ENCODE measurements at regions not wholly inside any gene's neighbourhood (a gene's known extent, or its start where the extent isn't known, plus 50 kb on each side); places are given as distances from the start of the nearest gene placed in this dataset.

DNA sequence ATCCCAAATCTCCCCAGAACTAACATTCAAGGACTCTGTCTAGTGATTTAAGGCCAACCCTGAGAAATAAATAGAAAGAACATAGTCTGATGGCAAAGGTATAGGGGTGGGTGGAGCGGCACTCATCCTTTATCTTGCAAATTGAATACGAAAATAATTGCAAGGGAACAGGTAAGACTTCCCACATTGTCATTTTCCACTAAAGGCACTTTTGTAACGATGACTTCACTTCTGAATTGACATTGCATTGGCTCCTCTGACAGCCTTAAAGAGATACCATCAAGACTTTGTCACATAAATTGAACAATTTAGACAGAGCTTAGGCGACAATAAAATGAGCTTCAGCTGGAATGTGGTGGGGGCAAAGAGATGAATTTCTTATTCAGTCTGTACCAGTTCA, 75.3 kb upstream of the PLCL2 start:
- no peak for DNase-seq (ENCODE audit: low spot score)

- no peak for DNase-seq (ENCODE audit: low spot score)
Measured at GRCh38 chr3:16809993-16810392, 74.8 kb upstream of the PLCL2 start.

DNA sequence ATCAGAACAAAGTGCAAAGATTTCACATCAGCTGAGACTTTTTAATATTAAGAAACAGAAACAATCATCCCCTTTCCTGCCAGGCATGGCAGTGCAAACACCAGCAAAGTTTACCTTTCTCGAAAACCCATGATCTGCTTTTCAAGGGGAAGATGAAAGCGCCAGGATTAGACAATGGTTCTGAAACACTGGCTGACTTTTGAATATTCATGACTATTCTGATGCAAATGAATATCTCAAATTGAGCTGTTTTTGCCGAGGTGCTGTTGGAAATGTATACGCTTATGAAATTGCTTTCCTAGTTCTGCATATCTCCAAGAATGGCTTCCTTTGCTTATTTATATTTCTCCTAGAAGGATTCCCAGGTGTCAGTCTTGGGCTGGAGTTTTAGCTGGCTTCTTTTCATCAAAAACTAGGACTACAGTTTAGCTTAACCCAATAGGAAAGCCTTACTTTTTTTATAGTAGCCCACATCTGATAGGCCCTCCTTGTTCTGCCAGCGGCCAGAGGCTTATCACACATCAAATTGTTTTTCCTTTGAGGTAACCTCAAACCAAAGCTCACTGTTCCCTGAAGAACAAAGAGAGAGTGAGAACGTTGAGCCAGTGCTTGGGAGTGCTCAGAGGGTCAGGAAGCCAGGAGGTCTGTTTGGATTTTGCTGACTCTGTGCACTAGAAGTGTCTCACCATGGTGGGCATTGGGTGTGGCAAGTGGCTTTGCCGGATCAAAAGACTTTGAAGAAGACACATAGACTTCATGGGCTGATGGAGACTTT, 74.0 kb upstream of the PLCL2 start:
- DNase-seq (ENCODE audit: low spot score): no peak

DNA sequence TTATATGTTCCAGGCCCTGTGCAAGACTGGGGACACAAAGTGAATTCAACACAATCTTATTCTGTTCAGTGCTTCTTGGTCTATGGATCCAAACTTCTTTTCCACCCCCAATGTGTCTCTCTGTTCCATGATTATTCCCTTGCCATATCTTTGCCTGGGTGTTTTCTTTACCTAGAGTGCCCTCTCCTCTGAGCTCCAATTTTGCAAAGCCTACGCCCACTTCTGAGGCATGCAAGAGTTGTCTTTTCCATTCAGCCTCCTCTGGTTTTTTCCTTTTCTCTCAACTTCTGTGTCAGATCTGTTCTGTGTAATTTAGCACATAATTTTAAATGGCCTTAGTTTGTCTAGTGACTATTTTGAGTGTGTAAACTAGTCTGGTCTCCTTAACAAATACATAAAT, 72.8 kb upstream of the PLCL2 start:
- no peak for DNase-seq (ENCODE audit: low spot score)

DNA sequence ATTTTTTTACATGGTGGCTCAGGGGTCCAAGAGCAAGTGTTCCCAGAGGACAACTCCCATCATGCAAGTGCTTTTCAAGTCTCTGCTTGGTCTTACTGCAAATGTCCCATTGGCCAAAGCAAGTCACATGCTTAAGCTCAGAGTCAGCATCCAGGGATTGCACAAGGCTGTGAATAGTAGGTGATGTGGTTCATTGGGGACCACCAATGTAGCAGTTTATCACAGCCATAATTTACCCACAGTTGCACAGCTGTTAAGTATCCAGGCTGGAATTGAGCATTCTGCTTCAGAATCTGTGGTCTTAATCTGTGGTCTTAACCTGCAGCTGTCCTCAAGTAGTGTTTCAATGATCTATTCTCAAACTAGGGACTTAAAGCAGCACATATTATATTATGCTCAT, 71.4 kb upstream of the PLCL2 start:
- no peak for DNase-seq (ENCODE audit: low spot score)

- no peak for DNase-seq (ENCODE audit: low spot score)
Measured at GRCh38 chr3:16816048-16816780, 68.5 kb upstream of the PLCL2 start.

DNA sequence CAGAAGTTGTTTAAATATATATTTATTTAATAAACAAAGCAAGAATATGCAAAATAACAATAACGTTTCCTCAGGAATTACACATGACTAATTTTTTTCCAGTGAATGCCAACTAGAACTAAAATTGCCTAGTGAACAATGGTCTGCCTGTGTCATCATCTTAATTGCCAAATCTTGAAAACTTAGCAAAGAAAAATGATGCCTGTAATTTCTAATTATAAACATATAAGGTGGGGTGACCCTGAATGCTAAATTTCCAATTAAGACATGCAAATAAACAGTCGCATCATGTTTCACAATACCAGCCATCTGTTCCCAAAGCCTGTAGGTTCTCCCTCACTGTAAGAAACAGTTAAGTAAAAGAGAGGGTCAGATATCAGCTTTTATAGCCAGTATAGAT, 67.6 kb upstream of the PLCL2 start:
- no peak for DNase-seq (ENCODE audit: low spot score)

- no peak for DNase-seq (ENCODE audit: low spot score)
Measured at GRCh38 chr3:16818194-16818593, 66.6 kb upstream of the PLCL2 start.

- DNase-seq (ENCODE audit: low spot score): no peak
Measured at GRCh38 chr3:16818945-16819344, 65.8 kb upstream of the PLCL2 start.

DNA sequence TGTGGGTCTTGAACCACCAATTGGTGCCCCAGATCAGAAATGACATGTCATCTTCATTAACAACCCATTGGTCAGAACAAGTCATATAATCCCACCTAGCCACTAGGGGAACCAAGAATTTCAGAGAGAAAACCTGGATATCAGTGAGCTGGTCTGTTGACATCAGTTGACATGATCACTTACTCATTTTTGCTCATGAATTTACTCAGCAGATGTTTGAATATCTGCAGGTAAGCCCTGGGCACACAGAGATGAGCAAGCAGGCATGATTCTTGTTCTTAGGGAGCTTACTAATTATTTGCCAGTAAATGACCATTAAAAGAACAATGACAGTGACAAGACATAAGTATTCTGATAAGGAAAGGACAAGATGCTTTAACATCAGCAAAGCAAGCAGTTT, 64.3 kb upstream of the PLCL2 start:
- no peak for DNase-seq (ENCODE audit: low spot score)

GRCh38 chr3:16821053-16821452, 63.7 kb upstream of the PLCL2 start:
- no peak for DNase-seq (ENCODE audit: low spot score)

DNA sequence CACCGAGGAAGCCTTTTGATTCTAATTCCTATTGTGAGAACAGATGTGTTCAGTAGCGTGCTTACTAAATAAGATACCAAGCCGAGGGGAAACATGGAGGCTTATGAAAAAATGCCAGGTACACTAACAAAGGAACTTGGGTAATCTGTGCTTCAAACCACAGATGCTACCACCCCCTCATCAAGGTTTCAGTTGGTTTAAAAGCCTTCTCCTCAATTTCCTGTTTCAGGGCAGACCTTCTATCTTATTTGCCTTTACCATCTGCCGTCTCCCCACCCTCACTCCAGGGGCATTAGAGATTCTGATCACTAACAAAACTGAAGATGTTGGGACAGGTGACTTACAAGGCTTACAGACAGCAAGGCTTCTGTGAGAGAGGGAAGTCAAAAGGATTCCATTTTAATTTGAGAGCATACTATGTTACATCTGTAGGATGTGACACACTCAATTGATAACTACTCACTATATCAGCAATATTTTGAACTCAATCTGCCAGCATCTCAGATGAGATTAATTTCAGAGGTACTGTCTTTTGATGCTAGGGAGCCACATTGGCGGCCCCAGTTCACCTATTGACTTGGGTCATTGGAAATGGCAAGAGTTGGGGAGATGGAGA, 60.6 kb upstream of the PLCL2 start:
- DNase-seq (ENCODE audit: low spot score): no peak

DNA sequence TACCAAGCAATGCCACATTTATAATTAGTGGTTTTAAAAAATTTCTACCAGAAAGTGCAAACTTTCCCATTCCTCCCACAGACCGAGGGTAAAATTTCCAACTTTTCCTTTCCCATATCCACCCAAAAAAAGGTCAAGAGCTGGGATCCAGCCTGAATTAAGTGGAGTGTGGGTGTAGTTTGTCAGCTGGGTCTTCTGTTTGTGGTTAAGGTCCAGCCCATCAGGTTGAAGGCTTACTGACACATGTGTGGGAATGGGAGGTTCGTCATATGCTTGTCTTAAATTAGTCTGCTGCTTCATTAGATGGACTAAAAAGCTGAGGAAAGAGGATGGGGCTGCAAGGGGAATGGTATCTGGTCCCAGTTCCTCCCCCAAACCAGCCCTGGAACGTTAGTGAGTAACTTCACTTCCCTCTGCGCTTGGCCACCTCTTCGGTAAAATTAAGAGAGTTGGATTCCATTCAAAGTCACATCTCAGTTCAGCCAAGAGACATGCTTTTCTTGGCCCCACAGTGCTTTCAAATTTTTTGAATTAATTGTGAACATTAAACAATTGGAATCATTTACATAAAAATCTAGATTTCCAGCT, 59.0 kb upstream of the PLCL2 start:
- DNase-seq (ENCODE audit: low spot score): no peak

GRCh38 chr3:16828815-16829214, 55.9 kb upstream of the PLCL2 start:
- DNase-seq (ENCODE audit: low spot score): peak; percentile 24

- no peak for DNase-seq (ENCODE audit: low spot score)
Measured at GRCh38 chr3:16831846-16832245, 52.9 kb upstream of the PLCL2 start.

DNA sequence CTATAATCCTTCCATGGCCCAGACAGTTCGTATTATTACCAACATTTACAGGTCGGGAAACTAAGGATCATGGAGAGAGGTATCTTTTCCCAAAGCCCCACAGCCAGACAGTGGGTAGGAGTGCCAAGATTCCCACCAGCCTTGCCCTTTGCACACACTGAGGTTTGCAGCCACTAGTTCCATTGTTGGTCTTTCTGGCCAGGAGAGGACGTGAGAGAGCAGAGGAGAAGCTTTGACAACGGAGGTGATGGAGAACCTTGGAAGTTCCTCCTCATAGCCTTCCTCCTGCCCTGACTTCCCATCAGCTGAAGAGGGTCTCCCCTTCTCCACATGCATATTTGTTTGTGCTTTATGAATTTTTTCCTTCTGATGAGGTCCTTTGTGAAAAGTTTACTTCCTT, 50.5 kb upstream of the PLCL2 start:
- no peak for DNase-seq (ENCODE audit: low spot score)

DNA sequence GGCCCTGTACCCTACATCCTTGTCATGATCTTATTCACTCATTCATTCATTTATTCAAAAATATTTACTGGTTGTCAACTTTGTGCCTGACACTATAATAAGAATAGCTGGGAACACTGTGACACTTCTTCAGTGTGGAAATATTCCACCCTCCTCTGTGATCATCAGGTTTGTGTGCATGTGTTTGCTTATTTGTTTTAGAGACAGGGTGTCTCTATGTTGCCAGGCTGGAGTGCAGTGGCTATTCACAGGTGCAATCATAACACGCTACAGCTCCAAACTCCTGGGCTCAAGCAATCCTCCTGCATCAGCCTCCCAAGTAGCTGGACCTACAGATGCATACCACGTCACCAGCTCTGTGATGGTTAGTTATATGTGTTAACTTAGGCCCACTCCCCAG, 50.0 kb upstream of the PLCL2 start:
- DNase-seq (ENCODE audit: low spot score): no peak
